PC-3 (cell line): ENCODE measurements at regions not wholly inside any gene's neighbourhood (a gene's known extent, or its start where the extent isn't known, plus 50 kb on each side); places are given as distances from the start of the nearest gene placed in this dataset.

Source experiments
- ATAC-seq: fragments of 200-7000 bp; cut with Tn5 transposase; 2 replicates; pipeline ENCODE4 v1.9.1; 2020; ENCODE audit warnings: mild to moderate bottlenecking, moderate library complexity
- BruUV-seq: library from RNA; stranded (reverse); fragments of 400-500 nt; replicated peaks from 2 replicates; lab custom pipeline; 2021; lab: Mats Ljungman, UMichigan
- CTCF ChIA-PET: fragments of 300-600 bp; sonication (Branson Sonifier 250); formaldehyde crosslinking; loops from one replicate; lab custom pipeline; 2022; ENCODE audit warnings: antibody characterized with exemption; lab: Charles Lee
- POLR2A ChIA-PET: fragments of 300-600 bp; sonication (Branson Sonifier 250); formaldehyde crosslinking; loops from one replicate; lab custom pipeline; 2022; ENCODE audit warnings: antibody characterized with exemption; ENCODE audit not compliant: unreplicated experiment; lab: Charles Lee
- DNase-seq: peaks from one replicate; pipeline ENCODE4 v3.0.0-alpha.2; 2015
- H2AFZ ChIP-seq: fragments of 300-600 bp; sonication (generic); 2 replicates; pipeline ENCODE4 v1.6.0; 2016; ENCODE audit warnings: antibody characterized with exemption, low read length
- H3F3A ChIP-seq: fragments of 300-600 bp; sonication (generic); one replicate; pipeline ENCODE4 v1.6.0; 2017; ENCODE audit warnings: antibody characterized with exemption, low read length, control low read depth, mild to moderate bottlenecking; ENCODE audit not compliant: unreplicated experiment
- H3K27ac ChIP-seq: fragments of 300-600 bp; sonication (generic); 2 replicates; pipeline ENCODE4 v1.5.1; 2016; ENCODE audit warnings: mild to moderate bottlenecking, low read length
- H3K27me3 ChIP-seq: fragments of 300-600 bp; sonication (generic); 2 replicates; pipeline ENCODE4 v1.6.1; 2016; ENCODE audit warnings: low read length, mixed read lengths
- H3K36me3 ChIP-seq: fragments of 300-600 bp; sonication (generic); 2 replicates; pipeline ENCODE4 v1.6.1; 2016; ENCODE audit warnings: low read depth, mixed run types, low read length, mixed read lengths
- H3K4me1 ChIP-seq: fragments of 300-600 bp; sonication (generic); 2 replicates; pipeline ENCODE4 v1.5.1; 2016; ENCODE audit warnings: low read length; ENCODE audit not compliant: insufficient read depth
- H3K4me2 ChIP-seq: fragments of 300-600 bp; sonication (generic); 2 replicates; pipeline ENCODE4 v1.6.0; 2016; ENCODE audit warnings: low read length
- H3K4me3 ChIP-seq: fragments of 300-600 bp; sonication (generic); 2 replicates; pipeline ENCODE4 v1.5.1; 2016; ENCODE audit warnings: mild to moderate bottlenecking, low read length, mixed read lengths
- H3K79me2 ChIP-seq: fragments of 300-600 bp; sonication (generic); 2 replicates; pipeline ENCODE4 v1.6.1; 2017; ENCODE audit warnings: low read length, mixed read lengths
- H3K9ac ChIP-seq: fragments of 300-600 bp; sonication (generic); 2 replicates; pipeline ENCODE4 v1.6.0; 2016; ENCODE audit warnings: mild to moderate bottlenecking, low read length
- H3K9me2 ChIP-seq: fragments of 300-600 bp; sonication (generic); replicated peaks from 2 replicates; pipeline ENCODE4 v1.6.1; 2016; ENCODE audit warnings: mixed run types, low read length, mixed read lengths
- H3K9me3 ChIP-seq: fragments of 300-600 bp; sonication (generic); 2 replicates; pipeline ENCODE4 v1.6.1; 2016; ENCODE audit warnings: low read length, mixed read lengths
- H4K20me1 ChIP-seq: fragments of 300-600 bp; sonication (generic); 2 replicates; pipeline ENCODE4 v1.6.1; 2016; ENCODE audit warnings: low read length, mixed read lengths
- CTCF ChIP-seq: fragments of 300-600 bp; sonication (generic); conservative IDR thresholded peaks from 2 replicates; pipeline ENCODE4 v1.5.1; 2017; ENCODE audit warnings: antibody characterized with exemption, low read depth, mild to moderate bottlenecking, low read length
- EZH2 ChIP-seq: fragments of 300-600 bp; sonication (generic); IDR thresholded peaks from one replicate; pipeline ENCODE4 v1.6.1; 2017; ENCODE audit warnings: antibody characterized with exemption, mild to moderate bottlenecking, low read length; ENCODE audit not compliant: unreplicated experiment
- EZH2phosphoT487 ChIP-seq: fragments of 300-600 bp; sonication (generic); IDR thresholded peaks from 2 replicates; pipeline ENCODE4 v1.6.1; 2018; ENCODE audit warnings: mild to moderate bottlenecking, antibody characterized with exemption, low read length, borderline replicate concordance
- intact Hi-C: fragments of 100-400 bp; cut with micrococcal nuclease; formaldehyde crosslinking; loops from 2 replicates; pipeline ENCODE4 v1.9.0; 2023

GRCh38 chr5:175783739-175784138 lies 87.6 kb upstream of the CPLX2 start:
- Histone ChIP-seq H3K79me2 (no peaks in the 10 kb centered on the region), H3K4me3 (no peak overlapping the region), H3K4me1 (peaks cover 4% of the 10 kb centered on the region; the same call in 1 of the 2 replicates), H3K9ac (no peak overlapping the region), H3K27ac (no peak overlapping the region), H3K36me3 (no peaks in the 10 kb centered on the region), H4K20me1 (no peaks in the 10 kb centered on the region), H2AFZ (no peak overlapping the region), H3K4me2 (no peak overlapping the region), H3K9me2 (no peaks in the 10 kb centered on the region), H3K9me3 (no peaks in the 10 kb centered on the region), H3K27me3 (no peaks in the 10 kb centered on the region), H3F3A (no peaks in the 10 kb centered on the region)
- CTCF ChIA-PET, result no interaction called here
- no TSS peak for BruUV-seq
- no peak for DNase-seq
- ATAC-seq, result no peak
- TF ChIP-seq CTCF (no peak), EZH2 (no peak), EZH2phosphoT487 (no peak)
- intact Hi-C loops, result no loop called here
- POLR2A ChIA-PET, result no interaction called here

- Histone ChIP-seq H3K9me2 (no peaks in the 10 kb centered on the region), H3K27me3 (no peaks in the 10 kb centered on the region), H3F3A (no peaks in the 10 kb centered on the region), H3K9ac (no peak overlapping the region), H4K20me1 (no peaks in the 10 kb centered on the region), H3K4me3 (no peak overlapping the region), H3K27ac (no peak overlapping the region), H3K4me1 (no peaks in the 10 kb centered on the region), H3K79me2 (no peaks in the 10 kb centered on the region), H2AFZ (no peak overlapping the region), H3K36me3 (no peaks in the 10 kb centered on the region), H3K9me3 (no peaks in the 10 kb centered on the region), H3K4me2 (no peak overlapping the region)
- DNase-seq, result no peak
- ATAC-seq, result no peak
- ChIA-PET CTCF (no interaction called here), POLR2A (no interaction called here)
- intact Hi-C loops, result no loop called here
- no TSS peak for BruUV-seq
- no peak for TF ChIP-seq EZH2phosphoT487
- TF ChIP-seq EZH2, result no peak
- TF ChIP-seq CTCF, result no peak
Measured at GRCh38 chr5:175784230-175784629, 87.1 kb upstream of the CPLX2 start.

GRCh38 chr5:175785681-175786080 lies 85.7 kb upstream of the CPLX2 start:
- Histone ChIP-seq H3K9ac (no peak overlapping the region), H3F3A (no peaks in the 10 kb centered on the region), H3K79me2 (no peaks in the 10 kb centered on the region), H3K36me3 (no peaks in the 10 kb centered on the region), H3K9me2 (no peaks in the 10 kb centered on the region), H3K4me3 (no peak overlapping the region), H3K27ac (no peak overlapping the region), H3K9me3 (no peaks in the 10 kb centered on the region), H3K4me1 (no peaks in the 10 kb centered on the region), H4K20me1 (no peaks in the 10 kb centered on the region), H3K27me3 (no peaks in the 10 kb centered on the region), H2AFZ (no peak overlapping the region), H3K4me2 (no peak overlapping the region)
- intact Hi-C loops, result no loop called here
- no peak for DNase-seq
- ChIA-PET CTCF (no interaction called here), POLR2A (no interaction called here)
- no peak for TF ChIP-seq EZH2phosphoT487
- no peak for TF ChIP-seq CTCF
- no peak for TF ChIP-seq EZH2
- no peak for ATAC-seq
- BruUV-seq, result no TSS peak
